MM.1S (cell line): ENCODE measurements at regions not wholly inside any gene's neighbourhood (a gene's known extent, or its start where the extent isn't known, plus 50 kb on each side); places are given as distances from the start of the nearest gene placed in this dataset.

Experiments
- EZH2 ChIP-seq: fragments of 300-600 bp; sonication (generic); optimal IDR thresholded peaks from 2 replicates; pipeline ENCODE3; 2017; ENCODE audit warnings: low read depth, mild to moderate bottlenecking, antibody characterized with exemption, low read length, mixed read lengths
- EZH2phosphoT487 ChIP-seq: fragments of 300-600 bp; sonication (generic); IDR thresholded peaks from 2 replicates; pipeline ENCODE4 v1.6.1; 2018; ENCODE audit warnings: antibody characterized with exemption, low read length
- TF ChIP-seq, protein P1 (sequence below): fragments of 300-600 bp; sonication (generic); IDR thresholded peaks from 2 replicates; pipeline ENCODE4 v1.5.1; 2016; ENCODE audit warnings: antibody characterized with exemption, low read length, mixed read lengths

DNA sequence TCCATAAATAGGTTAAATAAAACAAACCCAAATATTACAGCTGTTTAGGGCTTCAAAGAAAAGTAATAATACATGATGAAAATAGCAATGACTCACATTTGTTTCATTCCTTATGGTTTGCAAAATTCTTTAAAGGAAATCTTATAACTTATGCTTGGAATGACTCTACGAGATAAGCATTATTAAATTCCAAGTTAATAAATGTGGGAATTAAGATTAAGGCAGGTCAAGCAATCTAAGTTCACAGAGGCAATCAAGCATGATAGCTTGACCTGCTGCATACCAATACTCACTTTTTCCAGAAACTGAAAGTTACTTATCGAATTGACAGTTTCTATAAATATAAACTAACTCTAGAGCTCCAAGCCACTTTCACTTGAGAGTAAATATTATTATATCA, 1002.9 kb upstream of the SEL1L start:
- TF ChIP-seq, protein P1, sequence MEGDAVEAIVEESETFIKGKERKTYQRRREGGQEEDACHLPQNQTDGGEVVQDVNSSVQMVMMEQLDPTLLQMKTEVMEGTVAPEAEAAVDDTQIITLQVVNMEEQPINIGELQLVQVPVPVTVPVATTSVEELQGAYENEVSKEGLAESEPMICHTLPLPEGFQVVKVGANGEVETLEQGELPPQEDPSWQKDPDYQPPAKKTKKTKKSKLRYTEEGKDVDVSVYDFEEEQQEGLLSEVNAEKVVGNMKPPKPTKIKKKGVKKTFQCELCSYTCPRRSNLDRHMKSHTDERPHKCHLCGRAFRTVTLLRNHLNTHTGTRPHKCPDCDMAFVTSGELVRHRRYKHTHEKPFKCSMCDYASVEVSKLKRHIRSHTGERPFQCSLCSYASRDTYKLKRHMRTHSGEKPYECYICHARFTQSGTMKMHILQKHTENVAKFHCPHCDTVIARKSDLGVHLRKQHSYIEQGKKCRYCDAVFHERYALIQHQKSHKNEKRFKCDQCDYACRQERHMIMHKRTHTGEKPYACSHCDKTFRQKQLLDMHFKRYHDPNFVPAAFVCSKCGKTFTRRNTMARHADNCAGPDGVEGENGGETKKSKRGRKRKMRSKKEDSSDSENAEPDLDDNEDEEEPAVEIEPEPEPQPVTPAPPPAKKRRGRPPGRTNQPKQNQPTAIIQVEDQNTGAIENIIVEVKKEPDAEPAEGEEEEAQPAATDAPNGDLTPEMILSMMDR, result no peak
- TF ChIP-seq EZH2 (no peak), EZH2phosphoT487 (no peak)
